ENCODE measurements at regions not wholly inside any gene's neighbourhood (a gene's known extent, or its start where the extent isn't known, plus 50 kb on each side); places are given as distances from the start of the nearest gene placed in this dataset.

GRCh38 chr13:74825152-74825937 is 656.6 kb downstream of the TBC1D4 start:
- Histone ChIP-seq H3K9me3 (ENCODE audit: low read length) (no peaks in the 10 kb centered on the region), H3K9ac (ENCODE audit: insufficient read depth, low read depth, low read length) (no peak overlapping the region), H3K27me3 (ENCODE audit: control insufficient read depth in 1 of 2, insufficient read depth in 2 of 2, low read length in 2 of 2) (no peaks in the 10 kb centered on the region; a peak in 1 of 5 replicates), H3K4me3 (replicated peaks in 1 of 3; ENCODE audit: insufficient read depth in 1 of 3, low read depth in 2 of 3, low read length in 3 of 3) (no peak overlapping the region), H3K36me3 (replicated peaks in 1 of 2; ENCODE audit: control insufficient read depth in 1 of 2, insufficient read depth in 2 of 2, low read length in 2 of 2) (no peaks in the 10 kb centered on the region), H3K4me2 (ENCODE audit: low read depth, low read length) (no peak overlapping the region), H3K79me2 (ENCODE audit: insufficient read depth, low read length) (no peaks in the 10 kb centered on the region), H3K27ac (ENCODE audit: extremely low read length, insufficient read depth, low read length) (no peak overlapping the region), H3K4me1 (ENCODE audit: insufficient read depth, low read length) (no peaks in the 10 kb centered on the region), H4K20me1 (ENCODE audit: insufficient read depth, low read length) (no peaks in the 10 kb centered on the region), H2AFZ (ENCODE audit: low read length) (no peak overlapping the region)
- in situ Hi-C loops (cut with HindIII; ENCODE audit: extremely low pct_ligation_motif_present, low pct_unique_long_range_greater_than_20kb) (no loop called here), intact Hi-C loops (cut with micrococcal nuclease; ENCODE audit: unreplicated experiment) (no loop called here)
- BruUV-seq (replicated peaks): no TSS peak
- ChIA-PET CTCF (ENCODE audit: low intra/inter-chr PET ratio, low total read pairs) (no interaction called here), POLR2A (no interaction called here)
- FAIRE-seq (no peak), ATAC-seq (no peak), DNase-seq (ENCODE audit: low spot score) (no peak)
- TF ChIP-seq ZBTB7A (CRISPR knock-in tag; IDR thresholded peaks at IDR 0.05): no peak
- 4% methylated on average over 2 of the region's 2 CpGs for WGBS (ENCODE audit: low lambda C conversion rate)

- FAIRE-seq: no peak
- Histone ChIP-seq H3K9me3 (ENCODE audit: low read length) (no peaks in the 10 kb centered on the region), H3K4me1 (ENCODE audit: insufficient read depth, low read length) (no peaks in the 10 kb centered on the region), H4K20me1 (ENCODE audit: insufficient read depth, low read length) (no peaks in the 10 kb centered on the region), H3K4me2 (ENCODE audit: low read depth, low read length) (no peak overlapping the region), H3K36me3 (replicated peaks in 1 of 2; ENCODE audit: control insufficient read depth in 1 of 2, insufficient read depth in 2 of 2, low read length in 2 of 2) (no peaks in the 10 kb centered on the region), H3K27ac (ENCODE audit: extremely low read length, insufficient read depth, low read length) (no peak overlapping the region), H2AFZ (ENCODE audit: low read length) (no peak overlapping the region), H3K4me3 (replicated peaks in 1 of 3; ENCODE audit: insufficient read depth in 1 of 3, low read depth in 2 of 3, low read length in 3 of 3) (no peak overlapping the region), H3K9ac (ENCODE audit: insufficient read depth, low read depth, low read length) (no peak overlapping the region), H3K27me3 (ENCODE audit: control insufficient read depth in 1 of 2, insufficient read depth in 2 of 2, low read length in 2 of 2) (no peaks in the 10 kb centered on the region; a peak in 1 of 5 replicates), H3K79me2 (ENCODE audit: insufficient read depth, low read length) (no peaks in the 10 kb centered on the region)
- in situ Hi-C loops (cut with HindIII; ENCODE audit: extremely low pct_ligation_motif_present, low pct_unique_long_range_greater_than_20kb) (no loop called here), intact Hi-C loops (cut with micrococcal nuclease; ENCODE audit: unreplicated experiment) (no loop called here)
- CTCF ChIA-PET (ENCODE audit: low intra/inter-chr PET ratio, low total read pairs): no interaction called here
- no TSS peak for BruUV-seq (replicated peaks)
- no peak for DNase-seq (ENCODE audit: low spot score)
- POLR2A ChIA-PET: no interaction called here
- ATAC-seq: no peak
- 3% methylated on average over 3 of the region's 3 CpGs for WGBS (ENCODE audit: low lambda C conversion rate)
- TF ChIP-seq ZBTB3 (CRISPR knock-in tag; IDR thresholded peaks at IDR 0.05; ENCODE audit: borderline replicate concordance, low read depth) (no peak), CHD4 (IDR thresholded peaks at IDR 0.05; ENCODE audit: borderline replicate concordance, low read length) (no peak), PRPF4 (IDR thresholded peaks at IDR 0.05; ENCODE audit: low read depth, low read length, poor library complexity, severe bottlenecking) (no peak), SP5 (CRISPR knock-in tag; IDR thresholded peaks at IDR 0.05; ENCODE audit: borderline replicate concordance, low read depth) (no peak), PAF1 (CRISPR knock-in tag; IDR thresholded peaks at IDR 0.05) (no peak), ELF4 (CRISPR knock-in tag; IDR thresholded peaks at IDR 0.05; ENCODE audit: borderline replicate concordance) (no peak), GTF3A (CRISPR knock-in tag; conservative IDR thresholded peaks at IDR 0.05) (no peak), ARNTL (CRISPR knock-in tag; IDR thresholded peaks at IDR 0.05) (no peak), ZNF770 (CRISPR knock-in tag; IDR thresholded peaks at IDR 0.05) (no peak), CENPT (CRISPR knock-in tag; IDR thresholded peaks at IDR 0.05; ENCODE audit: low read depth) (no peak), MBD4 (IDR thresholded peaks at IDR 0.05; ENCODE audit: borderline replicate concordance, low read length) (no peak), SALL2 (CRISPR knock-in tag; IDR thresholded peaks at IDR 0.05) (no peak), GTF2F1 (IDR thresholded peaks at IDR 0.05; ENCODE audit: low read length) (no peak), ZNF670 (CRISPR knock-in tag; IDR thresholded peaks at IDR 0.05; ENCODE audit: borderline replicate concordance) (no peak), ZNF547 (CRISPR knock-in tag; IDR thresholded peaks at IDR 0.05) (no peak), KDM5B (CRISPR knock-in tag; IDR thresholded peaks at IDR 0.05; ENCODE audit: borderline replicate concordance) (no peak), KLF11 (CRISPR knock-in tag; IDR thresholded peaks at IDR 0.05) (no peak), ZNF775 (CRISPR knock-in tag; IDR thresholded peaks at IDR 0.05; ENCODE audit: borderline replicate concordance) (no peak)
These were observed 661.2 kb downstream of the TBC1D4 start for GRCh38 chr13:74820809-74821208.
